H1 (cell line): ENCODE measurements at regions not wholly inside any gene's neighbourhood (a gene's known extent, or its start where the extent isn't known, plus 50 kb on each side); places are given as distances from the start of the nearest gene placed in this dataset.

Source experiments
- CTCF ChIA-PET: fragments of 300-600 bp; sonication (Branson Sonifier 250); formaldehyde crosslinking; loops from one replicate; lab custom pipeline; 2021; ENCODE audit not compliant: partially characterized antibody; lab: Charles Lee
- POLR2A ChIA-PET: fragments of 300-600 bp; sonication (Branson Sonifier 250); formaldehyde crosslinking; loops from one replicate; lab custom pipeline; 2021; ENCODE audit warnings: inconsistent platforms; ENCODE audit not compliant: partially characterized antibody; lab: Charles Lee
- DNase-seq, 2 experiments: peaks; one replicate each; pipeline versions ENCODE4 v3.0.0 to v3.0.0-alpha.2; 2010 to 2022; ENCODE audit warnings: low spot score in 2 of 2, low read depth in 1 of 2, mixed read lengths in 1 of 2
- FAIRE-seq: peaks from 2 replicates; lab custom pipeline; 2011; peaks lifted over from hg19 to GRCh38; lab: Jason Lieb, UNC
- H2AFZ ChIP-seq: 2 replicates; pipeline ENCODE4 v1.8.1; 2012; ENCODE audit warnings: low read length, inconsistent platforms
- H2AK5ac ChIP-seq: 2 replicates; pipeline ENCODE4 v1.6.1; 2013; ENCODE audit warnings: low read depth, low read length
- H2BK120ac ChIP-seq: replicated peaks from 2 replicates; pipeline ENCODE3; 2013; ENCODE audit warnings: low read depth, low read length, inconsistent platforms
- H2BK12ac ChIP-seq: 2 replicates; pipeline ENCODE4 v1.6.1; 2013; ENCODE audit warnings: low read depth, low read length
- H2BK15ac ChIP-seq: 2 replicates; pipeline ENCODE4 v1.6.1; 2013; ENCODE audit warnings: low read length
- H2BK20ac ChIP-seq: 2 replicates; pipeline ENCODE4 v1.6.1; 2013; ENCODE audit warnings: low read length
- H2BK5ac ChIP-seq: 2 replicates; pipeline ENCODE4 v1.6.1; 2013; ENCODE audit warnings: low read depth, low read length
- H3K14ac ChIP-seq: 2 replicates; pipeline ENCODE4 v1.6.1; 2013; ENCODE audit warnings: inconsistent platforms; ENCODE audit not compliant: insufficient read length
- H3K18ac ChIP-seq: 2 replicates; pipeline ENCODE4 v1.6.1; 2013; ENCODE audit warnings: low read length; ENCODE audit errors: extremely low read depth
- H3K23ac ChIP-seq: 2 replicates; pipeline ENCODE4 v1.6.1; 2013; ENCODE audit warnings: inconsistent platforms; ENCODE audit not compliant: insufficient read length
- H3K23me2 ChIP-seq: 2 replicates; pipeline ENCODE4 v1.6.1; 2013; ENCODE audit warnings: low read depth, low read length
- H3K27ac ChIP-seq: 2 replicates; pipeline ENCODE4 v1.6.1; 2011; ENCODE audit warnings: low read depth, low read length, inconsistent platforms
- H3K27me3 ChIP-seq, 4 experiments: replicated peaks in 1 of 4; 1 replicate in 1 of 4; 2 replicates in 3 of 4; pipeline versions ENCODE4 v1.6.1 to v1.8.1; 2011 to 2013; ENCODE audit warnings: low read length in 3 of 4, mild to moderate bottlenecking in 3 of 4, inconsistent platforms in 2 of 4, mixed read lengths in 2 of 4, moderate library complexity in 1 of 4; ENCODE audit not compliant: control insufficient read depth in 3 of 4, insufficient read depth in 3 of 4; ENCODE audit errors: extremely low read depth in 1 of 4
- H3K36me3 ChIP-seq, 4 experiments: 2 replicates each; pipeline versions ENCODE4 v1.6.1 to v1.8.1; 2011 to 2013; ENCODE audit warnings: mild to moderate bottlenecking in 4 of 4, low read length in 3 of 4, moderate library complexity in 2 of 4, control low read depth in 1 of 4, inconsistent platforms in 1 of 4; ENCODE audit not compliant: insufficient read depth in 4 of 4, control insufficient read depth in 2 of 4
- H3K4ac ChIP-seq: replicated peaks from 2 replicates; pipeline ENCODE3; 2013; ENCODE audit warnings: low read length, low read depth, mixed read lengths, inconsistent platforms; ENCODE audit not compliant: insufficient read length
- H3K4me1 ChIP-seq, 4 experiments: replicated peaks in 1 of 4; 1 replicate in 1 of 4; 2 replicates in 3 of 4; pipeline versions ENCODE4 v1.6.1 to v1.8.1; 2011 to 2013; ENCODE audit warnings: low read length in 3 of 4, inconsistent platforms in 2 of 4, mixed read lengths in 1 of 4; ENCODE audit not compliant: insufficient read depth in 4 of 4, control insufficient read depth in 3 of 4
- H3K4me2 ChIP-seq, 2 experiments: 2 replicates each; pipeline versions ENCODE4 v1.6.1 to v1.8.1; 2011 to 2013; ENCODE audit warnings: low read depth in 2 of 2, low read length in 2 of 2, control low read depth in 1 of 2, inconsistent platforms in 1 of 2, mild to moderate bottlenecking in 1 of 2; ENCODE audit not compliant: insufficient read depth in 1 of 2
- H3K4me3 ChIP-seq, 4 experiments: fragments of 200-600, 300-600 bp in 1 of 4; sonication (generic), shearing (Covaris generic), sonication (Bioruptor Twin) in 1 of 4; 2 replicates each; pipeline versions ENCODE4 v1.5.1 to v1.8.1; 2011 to 2016; ENCODE audit warnings: low read length in 4 of 4, low read depth in 3 of 4, control low read depth in 2 of 4, inconsistent platforms in 2 of 4, mild to moderate bottlenecking in 2 of 4, mixed read lengths in 1 of 4, moderate library complexity in 1 of 4; ENCODE audit not compliant: insufficient read depth in 2 of 4; ENCODE audit errors: extremely low read depth in 1 of 4
- H3K56ac ChIP-seq: replicated peaks from 2 replicates; pipeline ENCODE3; 2013; ENCODE audit warnings: low read depth, mild to moderate bottlenecking, mixed read lengths, low read length, inconsistent platforms; ENCODE audit not compliant: insufficient read length
- H3K79me1 ChIP-seq: 2 replicates; pipeline ENCODE4 v1.6.1; 2013; ENCODE audit warnings: low read depth, low read length, control low read depth
- H3K79me2 ChIP-seq, 2 experiments: 2 replicates each; pipeline versions ENCODE4 v1.6.1 to v1.8.1; 2012 to 2013; ENCODE audit warnings: low read length in 2 of 2, mild to moderate bottlenecking in 2 of 2, inconsistent platforms in 1 of 2; ENCODE audit not compliant: insufficient read depth in 2 of 2, control insufficient read depth in 1 of 2
- H3K9ac ChIP-seq, 4 experiments: replicated peaks in 1 of 4; 1 replicate in 1 of 4; 2 replicates in 3 of 4; pipeline versions ENCODE4 v1.6.1 to v1.8.1; 2011 to 2013; ENCODE audit warnings: low read depth in 3 of 4, low read length in 3 of 4, control low read depth in 2 of 4, mild to moderate bottlenecking in 2 of 4, moderate library complexity in 2 of 4, inconsistent platforms in 1 of 4; ENCODE audit errors: extremely low read depth in 1 of 4
- H3K9me3 ChIP-seq, 2 experiments: 2 replicates each; pipeline versions ENCODE4 v1.6.1 to v1.8.1; 2012 to 2013; ENCODE audit warnings: mild to moderate bottlenecking in 2 of 2, moderate library complexity in 2 of 2, control low read depth in 1 of 2, inconsistent platforms in 1 of 2, low read depth in 1 of 2, low read length in 1 of 2, mixed read lengths in 1 of 2; ENCODE audit not compliant: insufficient read depth in 2 of 2
- H4K20me1 ChIP-seq, 2 experiments: replicated peaks in 1 of 2; 2 replicates each; pipeline versions ENCODE3 to v1.8.1; 2011 to 2013; ENCODE audit warnings: inconsistent platforms in 2 of 2, low read length in 2 of 2, mild to moderate bottlenecking in 1 of 2; ENCODE audit not compliant: insufficient read depth in 2 of 2, control insufficient read depth in 1 of 2
- H4K5ac ChIP-seq: 2 replicates; pipeline ENCODE4 v1.6.1; 2013; ENCODE audit warnings: low read length, low read depth, mixed read lengths, inconsistent platforms; ENCODE audit not compliant: insufficient read length
- H4K8ac ChIP-seq: 2 replicates; pipeline ENCODE4 v1.8.0; 2013; ENCODE audit warnings: mild to moderate bottlenecking, moderate library complexity, low read length, inconsistent platforms; ENCODE audit not compliant: insufficient read depth; ENCODE audit errors: extremely low read depth
- H4K91ac ChIP-seq: replicated peaks from 2 replicates; pipeline ENCODE3; 2013; ENCODE audit warnings: low read length, mixed read lengths, inconsistent platforms; ENCODE audit not compliant: insufficient read length
- HDAC6 ChIP-seq: IDR thresholded peaks from one replicate; pipeline ENCODE4 v1.7.1; 2012; ENCODE audit warnings: low read depth, mild to moderate bottlenecking, inconsistent platforms, low read length, moderate library complexity
- JUND ChIP-seq: IDR thresholded peaks from 2 replicates; pipeline ENCODE4 v1.6.1; 2011; ENCODE audit warnings: mild to moderate bottlenecking, improper control_type of control experiment, low read length
- NANOG ChIP-seq: IDR thresholded peaks from 2 replicates; pipeline ENCODE4 v1.6.1; 2011; ENCODE audit warnings: low read length, low read depth, mild to moderate bottlenecking, inconsistent platforms; ENCODE audit not compliant: insufficient read depth, poor library complexity, severe bottlenecking
- POLR2A ChIP-seq, 2 experiments: IDR thresholded peaks; 1 replicate in 1 of 2; 2 replicates in 1 of 2; pipeline ENCODE4 v1.6.1; 2011; ENCODE audit warnings: low read depth in 2 of 2, low read length in 2 of 2, mild to moderate bottlenecking in 2 of 2; ENCODE audit errors: control extremely low read depth in 1 of 2
- RAD21 ChIP-seq, 2 experiments: IDR thresholded peaks in 1 of 2; conservative IDR thresholded peaks in 1 of 2; 2 replicates each; pipeline ENCODE4 v1.6.1; 2011; ENCODE audit warnings: low read depth in 2 of 2, low read length in 2 of 2, improper control_type of control experiment in 1 of 2, inconsistent platforms in 1 of 2, mild to moderate bottlenecking in 1 of 2, moderate library complexity in 1 of 2

GRCh38 chr14:62125793-62126192 lies 363.6 kb downstream of the SNAPC1 start:
- no peak overlapping the region for H2BK5ac ChIP-seq
- H3K14ac ChIP-seq, result no peak overlapping the region
- H2BK15ac ChIP-seq, result no peak overlapping the region
- H3K23me2 ChIP-seq, result no peaks in the 10 kb centered on the region
- no peak overlapping the region for H2BK120ac ChIP-seq
- no peak overlapping the region for H3K18ac ChIP-seq
- H3K4ac ChIP-seq, result no peak overlapping the region
- no peak overlapping the region for H4K91ac ChIP-seq
- no peaks in the 10 kb centered on the region for H3K4me1 ChIP-seq
- no peak overlapping the region for H2BK20ac ChIP-seq
- no peaks in the 10 kb centered on the region for H3K36me3 ChIP-seq
- no peaks in the 10 kb centered on the region for H3K79me2 ChIP-seq
- no peak overlapping the region for H4K8ac ChIP-seq
- no peak overlapping the region for H3K4me2 ChIP-seq
- no peaks in the 10 kb centered on the region for H3K9me3 ChIP-seq
- no peak overlapping the region for H2BK12ac ChIP-seq
- FAIRE-seq, result no peak
- no peak overlapping the region for H3K23ac ChIP-seq
- no peak overlapping the region for H4K5ac ChIP-seq
- no peak overlapping the region for H3K27ac ChIP-seq
- H4K20me1 ChIP-seq, result peaks cover 0 to 2% of the 10 kb centered on the region in 2 experiments
- POLR2A ChIA-PET, result no interaction called here
- H3K79me1 ChIP-seq, result no peaks in the 10 kb centered on the region
- H3K4me3 ChIP-seq, result no peak overlapping the region
- no peak overlapping the region for H2AFZ ChIP-seq
- DNase-seq, result no peak
- no peak overlapping the region for H2AK5ac ChIP-seq
- CTCF ChIA-PET, result interaction anchor here (0.6 to 6.3 kb wide), 27 partner anchors 9 to 1198 kb away, joined by 3 to 108 read pairs (median 6); no protein-coding TSS in a partner anchor
- no peak overlapping the region for H3K56ac ChIP-seq
- no peak overlapping the region for H3K9ac ChIP-seq
- TF ChIP-seq RAD21 (IDR thresholded peaks at IDR 0.05 in 1 of 2, conservative IDR thresholded peaks at IDR 0.05 in 1 of 2; ENCODE audit: low read depth in 2 of 2, low read length in 2 of 2) (peak; percentile 9 to 16; a peak in 1 of 4 replicates), JUND (no peak), NANOG (no peak), POLR2A (IDR thresholded peaks at IDR 0.05; ENCODE audit: control extremely low read depth in 1 of 2, low read depth in 2 of 2, low read length in 2 of 2) (no peak), HDAC6 (no peak)
- TF ChIP-seq, all 59 proteins: peak for 1
- H3K27me3 ChIP-seq, result no peaks in the 10 kb centered on the region
